ENCODE measurements at regions not wholly inside any gene's neighbourhood (a gene's known extent, or its start where the extent isn't known, plus 50 kb on each side); places are given as distances from the start of the nearest gene placed in this dataset.

GRCh38 chr17:54221499-54221898, 398.8 kb downstream of the KIF2B start:
- TF ChIP-seq, protein P1, sequence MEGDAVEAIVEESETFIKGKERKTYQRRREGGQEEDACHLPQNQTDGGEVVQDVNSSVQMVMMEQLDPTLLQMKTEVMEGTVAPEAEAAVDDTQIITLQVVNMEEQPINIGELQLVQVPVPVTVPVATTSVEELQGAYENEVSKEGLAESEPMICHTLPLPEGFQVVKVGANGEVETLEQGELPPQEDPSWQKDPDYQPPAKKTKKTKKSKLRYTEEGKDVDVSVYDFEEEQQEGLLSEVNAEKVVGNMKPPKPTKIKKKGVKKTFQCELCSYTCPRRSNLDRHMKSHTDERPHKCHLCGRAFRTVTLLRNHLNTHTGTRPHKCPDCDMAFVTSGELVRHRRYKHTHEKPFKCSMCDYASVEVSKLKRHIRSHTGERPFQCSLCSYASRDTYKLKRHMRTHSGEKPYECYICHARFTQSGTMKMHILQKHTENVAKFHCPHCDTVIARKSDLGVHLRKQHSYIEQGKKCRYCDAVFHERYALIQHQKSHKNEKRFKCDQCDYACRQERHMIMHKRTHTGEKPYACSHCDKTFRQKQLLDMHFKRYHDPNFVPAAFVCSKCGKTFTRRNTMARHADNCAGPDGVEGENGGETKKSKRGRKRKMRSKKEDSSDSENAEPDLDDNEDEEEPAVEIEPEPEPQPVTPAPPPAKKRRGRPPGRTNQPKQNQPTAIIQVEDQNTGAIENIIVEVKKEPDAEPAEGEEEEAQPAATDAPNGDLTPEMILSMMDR (IDR thresholded peaks at IDR 0.05), result no peak
- no peak for TF ChIP-seq POLR2A (IDR thresholded peaks at IDR 0.05)

Data from esophagus squamous epithelium (tissue), 4 donors.